PC-9 (cell line): ENCODE measurements at regions not wholly inside any gene's neighbourhood (a gene's known extent, or its start where the extent isn't known, plus 50 kb on each side); places are given as distances from the start of the nearest gene placed in this dataset.
"Not testable (repeated sequence)": the region's sequence is repeated elsewhere in the genome, so short reads cannot be mapped to it uniquely, and the experiment has no call there.

Source experiments
- BruUV-seq: library from RNA; stranded (reverse); fragments of 400-500 nt; replicated peaks from 2 replicates; lab custom pipeline; 2021; lab: Mats Ljungman, UMichigan
- CTCF ChIA-PET: fragments of 300-600 bp; sonication (Branson Sonifier 250); formaldehyde crosslinking; loops from one replicate; lab custom pipeline; 2022; ENCODE audit warnings: antibody characterized with exemption; lab: Charles Lee
- POLR2A ChIA-PET: fragments of 300-600 bp; sonication (Branson Sonifier 250); formaldehyde crosslinking; loops from one replicate; lab custom pipeline; 2022; ENCODE audit warnings: antibody characterized with exemption; ENCODE audit not compliant: unreplicated experiment; lab: Charles Lee
- DNase-seq, 2 experiments: peaks; one replicate each; pipeline versions ENCODE4 v3.0.0 to v3.0.0-alpha.2; 2015 to 2022; ENCODE audit warnings: mixed read lengths in 1 of 2
- H2AFZ ChIP-seq: fragments of 200-600 bp; sonication (generic); 2 replicates; pipeline ENCODE4 v1.8.1; 2017; ENCODE audit warnings: antibody characterized with exemption
- H3F3A ChIP-seq: fragments of 200-600 bp; sonication (generic); 2 replicates; pipeline ENCODE4 v1.8.1; 2017; ENCODE audit warnings: antibody characterized with exemption, mild to moderate bottlenecking, low read depth; ENCODE audit not compliant: insufficient read depth
- H3K27ac ChIP-seq: fragments of 200-600 bp; sonication (generic); 2 replicates; pipeline ENCODE4 v1.6.1; 2016; ENCODE audit warnings: mixed run types
- H3K27me3 ChIP-seq: fragments of 200-600 bp; sonication (generic); 2 replicates; pipeline ENCODE4 v1.6.1; 2016; ENCODE audit warnings: low read depth, mixed run types; ENCODE audit not compliant: insufficient read depth
- H3K36me3 ChIP-seq: fragments of 200-600 bp; sonication (generic); 2 replicates; pipeline ENCODE4 v1.6.1; 2016; ENCODE audit warnings: low read depth, mixed run types
- H3K4me1 ChIP-seq: fragments of 200-600 bp; sonication (generic); replicated peaks from 2 replicates; pipeline ENCODE4 v1.6.1; 2016; ENCODE audit warnings: mixed run types; ENCODE audit not compliant: insufficient read depth
- H3K4me2 ChIP-seq: fragments of 200-600 bp; sonication (generic); 2 replicates; pipeline ENCODE4 v1.6.1; 2017; ENCODE audit warnings: mixed run types
- H3K4me3 ChIP-seq: fragments of 200-600 bp; sonication (generic); 2 replicates; pipeline ENCODE4 v1.6.1; 2016; ENCODE audit warnings: mixed run types
- H3K79me2 ChIP-seq: fragments of 200-600 bp; sonication (generic); 2 replicates; pipeline ENCODE4 v1.6.1; 2017; ENCODE audit warnings: low read depth, mixed run types
- H3K9me2 ChIP-seq: fragments of 200-600 bp; sonication (generic); 2 replicates; pipeline ENCODE4 v1.8.1; 2017; ENCODE audit warnings: mild to moderate bottlenecking; ENCODE audit not compliant: insufficient read depth
- H3K9me3 ChIP-seq: fragments of 200-600 bp; sonication (generic); 2 replicates; pipeline ENCODE4 v1.8.1; 2016; ENCODE audit warnings: low read depth; ENCODE audit not compliant: insufficient read depth
- H4K20me1 ChIP-seq: fragments of 200-600 bp; sonication (generic); 2 replicates; pipeline ENCODE4 v1.8.1; 2017; ENCODE audit not compliant: insufficient read depth
- CTCF ChIP-seq: fragments of 200-600 bp; sonication (generic); conservative IDR thresholded peaks from 2 replicates; pipeline ENCODE4 v1.6.1; 2017; ENCODE audit warnings: mixed run types, antibody characterized with exemption, mild to moderate bottlenecking, moderate library complexity
- EZH2 ChIP-seq: fragments of 200-600 bp; sonication (generic); IDR thresholded peaks from 2 replicates; pipeline ENCODE4 v1.8.0; 2017; ENCODE audit warnings: antibody characterized with exemption, low read depth
- intact Hi-C: fragments of 100-400 bp; cut with micrococcal nuclease; formaldehyde crosslinking; loops from one replicate; pipeline ENCODE4 v1.10.0; 2022; ENCODE audit not compliant: unreplicated experiment

GRCh38 chr11:69950621-69951020, 127.5 kb upstream of the ANO1 start:
- no peak overlapping the region for H2AFZ ChIP-seq
- no peaks in the 10 kb centered on the region for H4K20me1 ChIP-seq
- POLR2A ChIA-PET: no interaction called here
- H3K79me2 ChIP-seq: peaks cover 5% of the 10 kb centered on the region; the same call in 1 of the 2 replicates
- 0 out of 2 replicates have a peak overlapping the region, but pooled peaks have one; percentile 61 for H3K4me2 ChIP-seq
- peaks cover 45% of the 10 kb centered on the region for H3K4me1 ChIP-seq
- no peak for TF ChIP-seq CTCF
- no peak for TF ChIP-seq EZH2
- no peak for DNase-seq
- no peaks in the 10 kb centered on the region for H3K9me3 ChIP-seq
- no peaks in the 10 kb centered on the region for H3K36me3 ChIP-seq
- H3F3A ChIP-seq: peaks cover 35% of the 10 kb centered on the region
- intact Hi-C loops: no loop called here
- H3K27ac ChIP-seq: peak overlapping the region; percentile 96
- no peaks in the 10 kb centered on the region for H3K9me2 ChIP-seq
- H3K27me3 ChIP-seq: no peaks in the 10 kb centered on the region
- no peak overlapping the region for H3K4me3 ChIP-seq
- no TSS peak for BruUV-seq
- CTCF ChIA-PET: interaction anchor here (0.7 kb wide), 1 partner anchor 254 kb away, joined by 3 read pairs; no protein-coding TSS in a partner anchor

- Histone ChIP-seq H3K4me2 (no peak overlapping the region), H3F3A (peaks cover 37% of the 10 kb centered on the region), H4K20me1 (no peaks in the 10 kb centered on the region), H3K27me3 (no peaks in the 10 kb centered on the region), H3K9me3 (no peaks in the 10 kb centered on the region), H3K27ac (no peak overlapping the region), H3K79me2 (peaks cover 2% of the 10 kb centered on the region; the same call in 1 of the 2 replicates), H2AFZ (no peak overlapping the region), H3K36me3 (no peaks in the 10 kb centered on the region), H3K4me3 (no peak overlapping the region), H3K9me2 (no peaks in the 10 kb centered on the region), H3K4me1 (peaks cover 45% of the 10 kb centered on the region)
- DNase-seq: no peak
- intact Hi-C loops: no loop called here
- POLR2A ChIA-PET: no interaction called here
- CTCF ChIA-PET: interaction anchor here (0.9 kb wide), 1 partner anchor 176 kb away, joined by 4 read pairs; no protein-coding TSS in a partner anchor
- BruUV-seq: no TSS peak
- TF ChIP-seq CTCF: no peak
Observed at GRCh38 chr11:69951821-69952220, 126.3 kb upstream of the ANO1 start.

- H3K4me2 ChIP-seq, H3K79me2 ChIP-seq, H2AFZ ChIP-seq, POLR2A ChIA-PET, H3K9me2 ChIP-seq, intact Hi-C loops, DNase-seq, H3K9me3 ChIP-seq, H4K20me1 ChIP-seq, BruUV-seq, H3K27ac ChIP-seq, H3K36me3 ChIP-seq, H3K4me3 ChIP-seq, H3K27me3 ChIP-seq: not testable (repeated sequence)
- Histone ChIP-seq H3F3A (peaks cover 34% of the 10 kb centered on the region), H3K4me1 (peaks cover 41% of the 10 kb centered on the region)
- CTCF ChIA-PET: interaction anchor here (0.9 kb wide), 1 partner anchor 175 kb away, joined by 4 read pairs; no protein-coding TSS in a partner anchor
Observed at GRCh38 chr11:69952229-69952975, 125.7 kb upstream of the ANO1 start.
